OCI-LY7 (cell line): ENCODE measurements at regions not wholly inside any gene's neighbourhood (a gene's known extent, or its start where the extent isn't known, plus 50 kb on each side); places are given as distances from the start of the nearest gene placed in this dataset.

Experiments
- CTCF ChIP-seq: fragments of 200-600 bp; sonication (generic); conservative IDR thresholded peaks from 2 replicates; pipeline ENCODE4 v1.5.1; 2014; ENCODE audit warnings: mild to moderate bottlenecking, antibody characterized with exemption, low read length, moderate library complexity, mixed read lengths
- EZH2phosphoT487 ChIP-seq: fragments of 200-600 bp; sonication (generic); IDR thresholded peaks from 2 replicates; pipeline ENCODE4 v1.6.1; 2018; ENCODE audit warnings: low read depth, borderline replicate concordance, mild to moderate bottlenecking, mixed run types, antibody characterized with exemption, low read length, moderate library complexity, mixed read lengths

GRCh38 chr6:47138046-47138445, 95.9 kb upstream of the ADGRF1 start:
- TF ChIP-seq CTCF: no peak
- TF ChIP-seq EZH2phosphoT487: no peak
